SW 1271 (cell line): ENCODE measurements at regions not wholly inside any gene's neighbourhood (a gene's known extent, or its start where the extent isn't known, plus 50 kb on each side); places are given as distances from the start of the nearest gene placed in this dataset.
A peak's percentile ranks its signal among the peaks of the same experiment; 100 is the strongest.
"Not testable (repeated sequence)": the region's sequence is repeated elsewhere in the genome, so short reads cannot be mapped to it uniquely, and the experiment has no call there.

Experiments used
- DNase-seq, 2 experiments: peaks; one replicate each; lab custom pipeline; 2025; lab: John Stamatoyannopoulos, UW

DNA sequence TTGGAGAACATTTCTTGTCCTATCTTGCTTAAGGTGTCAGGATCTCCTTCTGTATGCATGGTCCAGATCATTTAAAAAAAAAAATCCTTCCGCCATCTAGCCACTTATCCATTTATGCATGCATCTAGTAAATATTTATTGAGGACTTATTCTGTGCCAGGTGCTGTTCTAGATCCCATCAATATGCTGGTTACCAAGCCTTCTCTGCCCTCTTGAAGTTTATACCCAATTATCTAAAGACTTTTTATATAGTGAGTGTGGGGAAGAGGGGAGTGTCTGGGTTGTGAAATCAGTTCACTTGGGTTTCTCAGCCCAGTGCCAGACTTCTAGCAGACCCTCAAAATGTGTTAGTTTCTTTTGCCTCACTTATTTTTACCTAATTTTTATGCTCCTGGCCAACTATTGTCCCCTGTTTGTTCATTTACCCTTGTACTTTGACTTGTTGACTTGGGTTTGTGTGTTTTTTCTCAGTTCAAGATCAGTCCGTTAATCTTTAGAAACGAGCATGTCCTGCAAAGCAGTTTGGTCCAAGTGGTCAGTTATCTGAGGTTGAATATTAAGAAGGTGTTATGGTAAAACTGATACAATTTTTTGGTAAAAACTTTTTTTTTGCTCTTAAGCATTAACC lies 488.9 kb downstream of the PCNX1 start:
- no peak for DNase-seq

DNA sequence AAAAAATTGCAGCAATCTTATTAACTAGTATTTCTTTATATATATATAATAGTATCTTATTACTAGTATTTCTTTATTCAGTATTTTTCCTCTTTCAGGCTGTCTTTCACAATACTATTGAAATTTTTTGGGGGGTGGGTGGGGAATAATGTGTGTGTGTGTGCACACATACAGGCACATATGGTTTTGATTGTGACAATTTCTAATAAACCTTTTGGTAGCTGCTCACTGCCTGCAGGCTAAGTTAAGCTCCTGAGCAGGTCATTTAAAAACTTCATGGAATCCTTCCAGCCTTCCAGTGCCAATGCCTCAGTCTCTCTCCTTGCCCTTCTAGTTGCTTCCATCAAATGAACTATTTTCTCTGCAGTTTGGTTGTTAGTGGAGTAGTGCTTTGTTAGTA lies 490.1 kb downstream of the PCNX1 start:
- no peak for DNase-seq

DNA sequence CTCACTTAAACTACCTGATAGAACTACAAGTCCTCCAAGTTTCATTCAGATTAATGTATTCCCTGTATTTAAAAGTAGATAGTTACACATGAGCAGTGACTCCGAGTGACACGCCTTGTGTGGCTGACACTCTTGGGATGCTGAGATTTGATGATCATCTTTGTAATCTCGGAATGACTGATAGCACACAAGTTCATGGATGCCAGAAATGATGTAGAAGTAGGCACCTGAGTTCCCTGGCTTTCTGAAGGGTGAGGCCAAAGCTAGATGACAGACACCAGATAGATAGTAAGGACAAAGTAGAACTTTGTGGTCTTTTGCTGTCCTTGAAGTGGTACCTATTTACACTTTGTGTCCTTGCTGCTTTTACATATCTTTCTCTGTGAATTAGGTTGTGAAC lies 491.2 kb downstream of the PCNX1 start:
- DNase-seq = no peak

DNA sequence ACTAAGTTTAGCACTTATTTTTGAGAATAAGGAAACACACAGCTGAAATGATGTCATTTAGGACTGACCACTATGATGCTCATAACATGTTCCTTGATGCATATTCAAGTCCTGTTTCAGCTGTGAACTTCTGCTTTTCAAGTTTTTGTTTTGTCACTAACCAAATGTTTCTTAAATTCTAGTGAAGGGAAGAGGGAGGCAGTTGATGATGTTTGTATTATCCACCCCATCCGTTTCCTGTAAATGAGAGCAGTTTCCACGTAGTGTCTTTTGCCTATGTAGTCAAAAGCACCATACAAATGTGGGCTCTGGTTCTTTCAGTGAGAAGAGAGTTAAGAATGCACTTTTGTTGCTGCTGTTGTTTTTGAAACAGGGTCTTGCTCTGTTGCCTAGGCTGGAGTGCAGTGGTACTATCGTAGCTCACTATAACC lies 491.8 kb downstream of the PCNX1 start:
- DNase-seq = no peak

DNA sequence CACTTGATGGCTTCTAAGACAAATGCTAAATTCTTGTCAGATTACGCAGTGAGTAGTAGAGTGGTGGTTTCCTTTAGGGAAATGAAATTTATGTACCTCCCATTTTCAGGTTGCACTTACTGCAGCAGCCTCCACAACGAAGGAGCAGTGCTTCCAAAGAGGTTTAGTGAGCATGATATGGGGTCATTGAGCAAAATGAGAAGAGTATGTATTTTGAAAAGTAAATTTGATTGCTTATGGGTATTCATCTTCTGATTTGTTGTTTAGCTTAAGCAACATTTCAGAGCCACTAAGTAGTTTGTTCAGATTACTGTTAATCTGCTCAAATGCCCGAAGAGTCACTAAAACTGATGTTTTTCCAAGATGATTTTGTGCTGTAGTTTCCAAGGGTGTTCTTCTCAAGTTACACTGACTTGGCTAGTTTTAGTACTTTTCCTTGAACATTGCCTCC lies 493.6 kb downstream of the PCNX1 start:
- DNase-seq = no peak

DNA sequence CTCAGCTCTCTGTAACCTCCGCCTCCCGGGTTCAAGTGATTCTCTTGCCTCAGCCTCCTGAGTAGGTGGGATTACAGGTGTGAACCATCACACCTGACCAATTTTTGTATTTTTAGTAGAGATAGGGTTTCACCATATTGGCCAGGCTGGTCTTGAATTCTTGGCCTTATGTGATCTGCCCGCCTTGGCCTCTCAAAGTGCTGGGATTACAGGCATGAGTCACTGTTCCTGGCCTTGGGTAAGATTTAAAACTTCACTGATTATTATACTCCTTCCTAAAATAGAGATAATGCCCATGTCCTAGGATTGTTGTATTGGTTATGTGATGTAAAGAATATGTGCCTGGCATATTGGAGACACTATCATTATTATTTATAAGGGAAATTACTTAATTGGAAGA lies 495.2 kb downstream of the PCNX1 start:
- DNase-seq = not testable (repeated sequence)

DNA sequence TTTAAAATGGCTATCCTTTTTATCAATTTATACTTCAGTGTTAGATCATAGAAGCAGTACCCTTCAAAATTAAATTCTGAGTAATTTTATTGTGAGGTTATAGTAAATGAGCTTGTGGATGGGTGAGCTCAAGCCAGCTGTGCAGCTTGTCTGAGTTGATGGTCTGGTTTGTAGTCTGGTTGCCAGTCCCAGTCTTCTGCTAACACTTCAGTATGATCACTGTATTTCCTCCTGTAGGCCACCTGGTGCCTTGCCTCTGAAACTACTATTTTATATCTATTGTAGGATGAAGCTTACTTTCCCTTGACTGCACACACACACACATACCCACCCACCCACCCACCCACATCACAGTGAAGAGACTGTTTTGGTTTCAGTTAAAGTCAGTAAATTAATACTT lies 496.4 kb downstream of the PCNX1 start:
- DNase-seq = peak in 1 of 2 experiments; percentile 50

DNA sequence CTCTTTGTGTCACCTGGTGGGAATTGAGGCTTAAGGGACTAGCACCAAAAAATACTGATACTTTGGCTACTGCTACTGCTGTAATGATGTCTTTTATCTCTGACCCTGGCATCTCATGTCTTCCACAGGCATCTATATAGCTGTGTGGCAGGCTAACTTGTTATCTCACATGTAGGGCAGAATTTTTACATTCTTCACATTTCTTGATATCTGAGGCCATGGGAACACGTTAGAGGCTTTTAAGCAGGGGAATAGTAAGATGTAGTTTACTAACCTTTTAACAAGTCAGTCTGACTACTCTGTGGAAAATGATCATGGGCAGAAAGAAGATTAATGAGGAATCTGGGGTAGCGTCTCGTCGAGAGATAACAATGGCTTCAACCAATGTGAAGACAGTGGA lies 498.4 kb downstream of the PCNX1 start:
- no peak for DNase-seq

DNA sequence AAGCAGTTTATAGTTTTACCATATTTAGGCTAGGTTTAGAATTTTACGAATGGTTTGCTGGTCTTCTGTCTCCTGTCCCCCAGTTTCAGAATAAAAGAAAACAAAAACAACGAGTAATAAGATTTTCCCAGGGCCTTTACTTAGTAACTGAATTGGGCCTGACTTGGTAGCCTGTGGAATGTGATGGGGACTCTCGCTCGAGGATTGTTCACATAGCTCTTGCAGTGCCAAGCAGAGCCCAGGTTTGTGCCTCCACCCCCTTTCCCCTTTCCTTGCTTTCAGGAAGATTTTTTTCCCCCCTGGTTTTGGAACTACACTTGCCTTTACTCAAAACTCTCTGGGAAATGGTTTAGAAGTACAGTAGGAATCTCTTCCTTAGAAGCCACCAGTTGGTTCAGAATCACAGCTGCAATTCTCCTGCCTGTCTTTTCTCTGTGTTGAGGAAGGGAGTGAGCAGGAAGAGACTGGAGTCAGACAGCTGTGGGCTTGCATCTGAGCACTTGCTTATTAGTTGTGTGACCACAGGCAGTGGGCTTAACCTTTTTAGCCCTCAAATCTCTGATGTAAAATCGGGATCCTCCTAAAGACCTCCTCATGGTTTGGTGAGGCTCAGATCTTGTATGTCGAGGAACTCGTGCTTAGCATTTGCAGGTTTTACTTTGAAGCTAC lies 501.2 kb downstream of the PCNX1 start:
- DNase-seq = no peak

DNA sequence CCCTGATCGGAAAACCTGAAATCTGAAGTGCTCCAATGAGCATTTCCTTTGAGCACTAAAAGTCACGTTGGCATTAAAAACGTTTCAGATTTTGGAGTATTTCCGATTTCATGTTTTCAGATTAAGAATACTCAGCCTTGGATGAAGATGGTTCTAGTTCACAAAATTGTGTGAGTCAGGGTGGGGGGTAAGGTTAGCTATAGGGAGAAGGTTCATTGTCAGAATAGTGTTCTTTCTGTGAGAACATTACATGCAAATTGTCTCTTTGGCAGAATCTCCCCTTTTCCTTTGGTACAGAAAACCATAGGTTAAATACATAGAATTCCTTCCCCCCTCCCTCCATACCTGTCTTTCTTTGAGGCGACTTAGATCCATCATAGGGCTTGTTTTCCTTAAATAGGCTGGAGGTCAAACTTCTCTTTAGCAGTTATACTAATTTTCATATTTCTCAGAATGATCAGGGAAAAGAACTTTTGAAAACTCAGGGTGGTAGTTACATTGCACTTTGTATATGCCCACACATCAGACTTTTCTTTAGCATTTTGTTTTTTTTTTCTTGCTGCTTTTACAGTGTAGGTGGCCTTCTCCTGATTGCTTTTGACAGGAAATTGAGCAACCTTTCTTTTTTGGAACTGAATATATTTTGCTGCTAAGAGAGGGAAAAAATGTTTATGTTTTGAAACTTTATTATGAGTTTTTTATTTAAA lies 503.5 kb downstream of the PCNX1 start:
- DNase-seq = no peak

DNA sequence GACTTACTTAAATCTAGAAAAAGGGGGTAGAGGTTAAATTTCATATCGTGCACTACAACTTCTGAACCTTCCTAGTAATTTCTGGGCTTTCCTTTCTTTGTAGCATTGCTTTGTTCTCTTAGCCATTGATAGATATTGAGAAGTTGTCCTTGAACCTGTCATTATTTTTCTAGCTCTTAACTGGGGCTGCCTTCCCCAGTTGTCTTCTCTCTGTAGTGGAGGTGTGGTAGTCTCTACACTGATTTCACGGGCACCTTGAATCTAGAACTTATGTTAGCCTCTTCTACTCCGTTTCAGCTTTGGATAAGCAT lies 504.0 kb downstream of the PCNX1 start:
- DNase-seq = no peak

DNA sequence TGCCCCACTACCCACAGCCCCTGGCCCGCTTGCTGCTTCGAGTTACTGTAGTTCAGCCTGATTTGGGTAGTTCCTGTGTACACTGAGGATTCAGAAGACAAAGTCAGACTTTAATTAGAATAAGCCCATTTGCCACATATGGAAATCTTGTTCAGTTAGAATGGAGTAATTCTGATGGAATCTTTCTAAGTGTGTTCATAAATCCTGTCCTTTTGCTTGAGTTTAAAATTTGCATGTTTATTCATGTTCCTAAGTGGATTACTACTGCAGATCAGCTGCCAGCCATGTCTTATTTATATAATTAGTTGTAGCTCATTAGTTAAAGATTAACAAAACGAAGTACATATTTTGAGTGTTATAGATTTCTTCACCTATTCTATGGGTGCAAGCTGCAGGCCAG lies 504.5 kb downstream of the PCNX1 start:
- no peak for DNase-seq

DNA sequence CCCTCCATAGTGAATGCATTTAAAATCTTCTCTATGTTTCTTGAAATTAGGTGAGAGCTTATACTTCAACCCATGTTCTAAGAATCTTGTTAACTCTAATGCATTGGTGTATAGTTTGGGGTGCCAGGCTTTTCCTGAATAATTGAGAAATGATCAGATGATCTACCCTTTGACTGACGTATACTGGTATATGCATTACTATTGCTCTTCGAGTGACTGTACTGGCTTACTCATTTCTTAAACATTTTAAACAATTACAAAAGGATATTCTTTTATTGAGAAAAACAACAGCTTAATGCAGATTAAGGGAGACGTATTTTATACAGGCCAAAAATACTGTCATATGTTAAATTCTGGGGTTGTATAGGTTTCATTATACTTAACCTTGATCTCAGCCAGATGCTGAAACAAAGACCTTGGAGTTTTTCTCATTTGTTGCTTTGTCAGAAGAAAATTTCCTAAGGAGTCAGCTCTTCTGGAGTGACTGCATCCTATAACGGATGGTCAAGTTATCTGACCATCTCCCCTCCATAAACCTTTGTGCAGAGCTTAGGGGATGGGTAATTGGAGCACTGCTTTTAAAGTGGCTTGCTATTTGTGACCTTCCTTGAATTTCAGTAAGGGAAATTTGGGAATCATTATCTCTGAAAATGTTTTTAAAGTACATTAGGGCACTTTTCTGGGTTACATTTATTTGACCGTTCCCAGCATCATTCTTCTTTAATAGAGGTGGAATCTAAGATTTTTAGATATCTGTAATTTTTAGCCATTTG lies 507.6 kb downstream of the PCNX1 start:
- DNase-seq = no peak

DNA sequence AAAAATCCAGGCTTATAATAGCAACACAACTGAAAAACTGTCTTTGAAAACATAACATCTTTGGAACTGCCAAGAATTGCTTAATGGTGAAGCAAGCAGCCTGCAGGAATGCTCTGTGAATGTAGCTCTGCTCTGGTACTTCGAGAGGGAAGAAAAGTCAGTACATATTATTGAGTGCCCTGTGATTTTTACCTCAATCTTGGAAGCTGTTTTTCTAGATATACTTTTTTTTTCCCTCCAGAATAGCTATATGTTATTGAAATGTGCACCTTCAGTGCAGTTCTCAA lies 508.1 kb downstream of the PCNX1 start:
- DNase-seq = no peak

DNA sequence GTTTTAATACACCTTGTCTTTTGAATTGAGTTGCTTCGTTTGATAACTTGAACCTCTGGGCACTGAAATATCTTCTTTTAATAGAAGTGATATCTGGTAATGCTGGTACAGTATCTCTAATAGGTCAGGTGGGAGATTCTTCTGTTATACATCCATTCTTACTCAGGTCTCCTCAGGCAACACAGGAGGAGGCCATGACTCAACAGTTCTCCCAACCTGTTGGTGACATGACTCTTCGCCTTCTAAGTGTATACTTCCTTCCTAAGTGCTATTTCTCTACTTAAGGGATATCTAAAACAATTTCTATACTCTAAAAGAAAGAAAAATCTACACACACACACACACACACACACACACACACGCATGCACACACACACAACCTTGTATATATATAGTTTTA lies 509.1 kb downstream of the PCNX1 start:
- DNase-seq = no peak

DNA sequence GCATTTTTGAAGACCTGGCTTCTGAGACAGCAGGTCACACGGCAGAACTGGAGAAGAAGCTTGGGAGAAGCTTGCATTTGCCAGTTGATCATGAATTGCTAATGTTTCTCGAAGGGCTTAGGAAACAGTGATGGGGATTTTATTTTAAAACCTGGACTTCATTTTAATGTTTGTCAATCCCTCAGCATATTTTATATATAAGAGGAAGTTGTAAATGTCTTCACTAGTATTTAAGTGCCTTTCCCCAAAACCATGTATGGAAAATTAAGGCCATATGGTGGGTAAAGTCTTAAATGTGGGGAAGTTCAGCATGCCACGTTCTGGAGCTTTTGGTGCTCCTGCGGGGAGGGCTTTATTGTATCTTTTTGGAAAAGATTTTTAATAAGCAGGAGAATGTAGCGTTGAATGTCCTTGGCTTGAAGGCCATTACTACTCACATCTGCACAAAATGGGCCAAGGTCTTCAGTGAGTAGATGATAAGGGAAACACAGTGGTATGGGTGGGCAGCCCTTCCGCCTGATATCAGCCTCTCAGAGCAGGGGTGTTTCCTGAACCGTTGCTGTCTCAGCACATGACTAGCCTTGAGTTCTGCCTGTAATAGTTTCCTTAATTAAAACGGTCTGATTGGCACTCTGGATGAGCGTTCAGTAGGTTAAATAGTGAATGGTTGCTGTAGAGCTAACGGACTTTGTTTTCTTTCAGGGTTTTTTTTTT lies 511.4 kb downstream of the PCNX1 start:
- no peak for DNase-seq

DNA sequence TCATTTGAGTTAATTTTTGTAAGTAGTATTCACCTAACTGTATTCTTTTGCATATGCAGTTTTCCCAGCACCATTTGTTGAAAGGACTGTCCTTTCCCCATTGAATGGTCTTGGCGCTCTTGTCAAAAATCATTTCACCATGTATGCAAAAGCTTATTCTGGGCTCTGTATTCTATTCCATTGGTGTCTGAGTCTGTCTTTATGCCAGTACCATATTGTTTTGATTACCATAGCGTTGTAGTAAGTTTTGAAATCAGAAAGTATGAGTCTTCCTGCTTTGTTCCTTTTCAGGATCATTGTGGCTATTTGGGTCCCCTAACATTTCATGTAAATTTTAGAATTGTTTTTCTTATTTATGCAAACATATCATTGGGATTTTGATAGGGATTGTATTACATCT lies 508.7 kb upstream of the RGS6 start:
- DNase-seq = no peak

DNA sequence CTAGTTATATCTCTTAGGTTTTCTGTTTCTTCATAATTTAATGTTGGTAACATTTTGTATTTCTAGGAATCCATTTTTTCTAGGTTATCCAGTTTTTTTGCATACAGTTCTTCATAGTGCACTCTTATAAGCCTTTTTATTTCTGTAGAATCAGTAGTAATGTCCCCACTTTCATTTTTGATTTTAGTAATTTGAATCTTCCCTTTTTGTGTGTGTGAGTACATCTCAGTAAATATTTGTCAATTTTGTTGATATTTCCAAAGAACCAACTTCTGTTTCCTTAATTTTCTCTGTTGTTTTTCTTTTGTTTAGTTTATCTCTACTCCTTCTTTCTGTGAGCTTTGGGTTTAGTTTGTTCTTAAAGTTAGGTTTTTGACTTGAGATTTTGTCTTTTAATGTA lies 507.3 kb upstream of the RGS6 start:
- no peak for DNase-seq

DNA sequence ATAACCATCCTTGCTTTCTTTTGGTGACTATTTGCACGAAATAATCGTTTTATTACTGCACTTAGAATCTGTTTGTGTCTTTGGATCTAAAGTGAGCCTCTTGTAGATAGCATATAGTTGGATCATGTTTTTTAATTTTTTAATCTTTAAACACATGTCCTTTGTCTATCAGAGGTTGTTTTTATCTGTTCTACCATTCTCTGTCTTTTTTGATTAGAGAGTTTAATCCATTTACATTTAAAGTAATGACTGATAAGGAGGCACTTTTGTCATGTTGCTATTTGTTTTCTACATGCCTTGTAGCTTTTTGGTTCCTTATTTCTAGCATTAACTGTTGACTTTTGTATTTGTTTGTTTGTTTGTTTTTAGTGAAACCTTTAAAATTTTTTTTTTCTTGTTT lies 506.2 kb upstream of the RGS6 start:
- no peak for DNase-seq

DNA sequence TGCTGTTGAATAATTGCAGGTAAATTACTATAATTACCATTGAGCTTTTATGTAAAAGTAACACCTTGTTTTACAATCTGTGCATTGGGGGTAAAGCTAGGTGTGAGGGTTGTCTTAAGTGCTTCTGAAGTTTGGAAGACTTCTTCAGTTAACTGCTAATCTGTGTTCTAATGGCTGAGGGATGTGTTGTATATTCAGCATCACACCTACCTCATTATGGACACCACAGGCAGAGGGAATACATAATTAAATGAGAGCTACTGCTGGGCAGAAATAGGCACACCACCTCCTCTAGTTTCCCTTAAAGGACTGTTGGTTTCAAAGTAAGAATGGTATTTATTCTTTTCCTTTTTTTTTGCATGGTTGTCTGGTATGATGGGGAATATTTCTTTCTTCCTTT lies 502.3 kb upstream of the RGS6 start:
- no peak for DNase-seq

DNA sequence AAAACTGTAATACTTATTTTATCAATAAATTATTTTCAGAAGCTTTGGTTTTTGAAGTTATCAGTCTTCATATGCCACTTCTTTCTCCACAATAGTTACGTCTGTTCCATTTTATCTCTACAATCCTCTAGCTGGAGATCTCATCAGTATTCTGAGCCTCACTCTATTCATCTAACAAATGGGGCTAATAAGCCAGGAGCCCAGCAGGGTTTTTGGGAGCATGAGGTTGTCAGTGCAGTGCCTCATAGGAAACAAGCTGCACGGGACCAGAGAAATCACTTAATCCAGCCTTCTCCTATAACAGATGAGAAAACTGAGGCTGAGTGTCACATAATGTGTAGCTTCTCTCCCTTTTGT lies 501.9 kb upstream of the RGS6 start:
- no peak for DNase-seq

DNA sequence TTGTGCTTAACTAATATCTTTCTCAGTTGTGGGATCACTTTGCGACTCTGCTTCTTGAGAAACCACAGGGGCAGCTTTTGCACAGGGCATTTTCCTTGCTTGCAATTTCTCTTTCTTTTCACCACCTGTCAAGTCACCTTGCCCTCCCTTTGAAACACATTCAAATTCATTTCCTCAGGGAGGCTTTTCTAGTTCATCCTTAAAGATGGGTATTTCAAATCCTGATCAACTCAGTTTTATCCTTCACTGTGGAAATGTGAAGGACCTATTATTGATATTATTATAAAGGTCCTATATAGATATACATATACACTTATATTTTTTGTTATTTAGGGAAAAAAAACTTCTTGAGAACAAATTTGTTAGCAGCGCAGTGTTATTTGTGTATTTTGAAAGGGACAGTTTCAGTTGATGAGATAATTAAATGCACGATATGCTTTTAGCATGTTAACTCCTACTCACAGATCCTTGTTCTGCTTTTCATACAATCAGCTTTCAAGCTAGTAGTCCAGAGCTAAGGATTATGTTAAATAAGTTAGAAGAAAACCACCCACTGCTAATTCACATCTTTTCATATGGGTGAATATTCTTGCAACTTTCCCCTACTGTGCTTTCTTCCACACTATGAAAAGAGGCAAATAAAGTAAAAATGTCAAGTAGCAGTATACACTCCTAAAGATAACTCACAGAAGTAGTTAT lies 501.4 kb upstream of the RGS6 start:
- no peak for DNase-seq
